Stimulated activated CD4-positive, alpha-beta T cell treated with anti-CD3 and anti-CD28 coated beads, Interleukin-15, amount 100 ng/mL, for 48 hours (primary cell): ENCODE measurements at regions not wholly inside any gene's neighbourhood (a gene's known extent, or its start where the extent isn't known, plus 50 kb on each side); places are given as distances from the start of the nearest gene placed in this dataset.
"Not testable (repeated sequence)": the region's sequence is repeated elsewhere in the genome, so short reads cannot be mapped to it uniquely, and the experiment has no call there.

ENCODE experiments used
- DNase-seq, 2 donors: peaks; one replicate each; pipeline ENCODE4 v3.0.0-alpha.2; 2020; ENCODE audit warnings: low read depth in 2 of 2

DNA sequence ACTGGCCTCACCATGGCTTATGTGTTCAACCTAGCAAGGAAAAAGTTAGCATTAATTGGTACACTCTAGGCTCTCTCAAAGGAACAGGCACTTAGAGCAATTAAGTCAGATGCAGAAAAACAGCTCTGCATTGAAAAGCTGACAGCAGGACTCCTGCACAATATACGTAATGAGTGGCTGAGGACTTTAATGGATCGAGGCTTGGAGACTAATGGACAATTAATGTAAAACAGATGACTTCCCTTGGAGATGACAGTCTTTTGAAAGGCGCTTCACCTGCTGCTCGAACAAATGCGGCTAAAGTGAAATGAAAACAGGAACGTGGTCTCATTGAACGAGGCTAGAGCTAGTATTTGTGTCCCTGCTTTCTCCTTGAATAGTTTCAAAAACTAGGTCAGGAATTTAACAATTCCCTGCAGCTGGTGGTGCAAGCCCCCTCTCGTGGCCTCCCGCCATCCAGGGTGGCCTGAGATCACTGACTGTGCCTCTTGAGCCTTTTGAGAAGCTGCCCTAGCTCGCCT lies 137.1 kb downstream of the ELOVL4 start:
- no peak for DNase-seq

DNA sequence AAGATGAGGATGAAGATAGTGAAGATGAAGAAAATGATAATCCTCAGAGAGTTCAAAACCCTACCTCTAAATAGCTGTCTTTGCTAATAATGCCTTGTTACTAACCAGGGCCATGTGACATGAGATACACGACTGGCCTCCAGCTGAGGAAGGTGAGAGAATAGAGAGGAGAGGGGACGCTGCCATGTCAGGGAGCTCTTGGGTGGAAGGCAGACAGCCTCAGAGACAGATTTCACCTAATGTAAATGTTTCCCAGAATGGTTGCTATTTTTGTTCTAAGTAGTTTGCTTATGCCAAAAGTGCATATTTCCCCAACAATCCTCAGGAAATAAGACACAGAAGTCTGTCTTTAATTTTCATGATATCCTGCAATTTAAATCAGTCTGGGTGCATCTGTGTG lies 138.4 kb downstream of the ELOVL4 start:
- no peak for DNase-seq

DNA sequence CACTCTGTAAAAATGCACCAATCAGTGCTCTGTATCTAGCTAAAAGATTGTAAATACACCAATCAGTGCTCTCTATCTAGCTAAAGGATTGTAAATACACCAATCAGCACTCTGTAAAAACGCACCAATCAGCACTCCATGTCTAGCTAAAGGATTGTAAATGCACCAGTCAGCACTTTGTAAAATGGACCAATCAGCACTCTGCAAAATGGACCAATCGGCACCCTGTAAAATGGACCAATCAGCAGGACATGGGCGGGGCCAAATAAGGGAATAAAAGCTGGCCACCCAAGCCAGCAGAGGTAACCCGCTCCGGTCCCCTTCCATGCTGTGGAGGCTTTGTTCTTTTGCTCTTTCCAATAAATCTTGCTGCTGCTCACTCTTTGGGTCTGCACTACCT lies 140.7 kb downstream of the ELOVL4 start:
- DNase-seq = not testable (repeated sequence)

DNA sequence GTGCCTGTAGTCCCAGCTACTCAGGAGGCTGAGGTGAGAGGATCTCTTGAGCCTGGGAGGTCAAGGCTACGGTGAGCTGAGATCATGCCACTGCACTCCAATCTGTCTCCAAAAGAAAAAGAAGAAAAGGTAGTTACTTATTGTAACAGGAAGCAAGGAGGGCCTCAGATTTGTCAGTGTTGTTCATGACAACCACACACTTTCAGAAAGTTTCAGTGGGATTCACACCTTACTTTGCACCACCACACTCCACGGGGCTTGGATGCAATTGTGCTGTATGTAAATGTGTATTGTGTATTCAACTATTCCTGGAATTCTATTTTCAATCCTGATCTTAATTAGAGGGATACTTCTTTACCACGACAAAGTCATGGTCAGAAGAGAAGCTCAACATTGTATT lies 142.6 kb downstream of the ELOVL4 start:
- no peak for DNase-seq

DNA sequence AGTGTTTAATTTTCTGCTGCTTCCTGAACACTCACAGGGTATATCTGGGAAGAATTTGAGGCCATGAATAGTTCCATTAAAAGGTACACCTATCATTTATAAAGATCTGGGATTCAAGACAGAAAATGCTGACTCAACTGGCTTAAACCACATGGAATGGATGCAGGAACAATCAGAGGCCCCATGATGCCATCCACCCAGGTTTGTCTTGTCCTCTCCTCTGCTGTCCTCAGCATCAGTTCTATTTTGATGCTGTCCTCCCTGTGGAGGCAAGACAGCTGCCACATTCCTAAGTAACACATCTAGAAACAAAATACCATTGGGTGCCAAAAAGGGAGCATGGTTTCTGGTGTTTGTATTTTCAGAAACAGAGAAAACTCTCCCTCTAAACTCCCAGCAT lies 143.4 kb downstream of the ELOVL4 start:
- no peak for DNase-seq

DNA sequence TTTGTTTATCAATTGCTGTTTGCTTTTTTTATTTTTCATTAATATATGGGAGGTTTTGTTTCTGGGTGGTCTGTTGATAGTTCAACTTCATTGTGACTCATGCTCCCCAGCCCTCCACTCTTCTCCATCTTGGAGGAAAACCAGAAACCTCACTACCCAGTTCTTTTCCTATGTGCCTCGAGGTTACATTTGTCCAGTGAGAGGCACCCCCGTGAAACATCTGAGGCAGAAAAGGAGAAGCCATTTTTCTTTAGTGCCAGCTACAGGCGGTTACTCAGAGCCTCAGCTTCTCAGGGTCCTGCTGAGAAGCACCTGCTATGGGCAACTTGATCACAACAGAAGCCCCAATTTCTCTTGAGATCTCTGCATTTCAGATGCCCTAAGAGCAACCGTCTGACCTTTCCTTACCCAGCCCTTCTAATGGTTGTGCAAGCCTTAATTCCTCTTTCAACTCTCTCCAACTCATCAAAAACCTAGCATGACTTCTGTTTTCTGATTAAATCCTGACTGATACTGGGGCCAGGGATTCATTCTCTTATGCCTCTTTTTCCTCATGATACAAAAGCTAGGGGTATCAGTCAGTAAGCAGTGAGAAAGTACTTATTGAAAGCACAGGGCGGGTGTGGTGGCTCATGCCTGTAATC lies 144.6 kb downstream of the ELOVL4 start:
- no peak for DNase-seq

DNA sequence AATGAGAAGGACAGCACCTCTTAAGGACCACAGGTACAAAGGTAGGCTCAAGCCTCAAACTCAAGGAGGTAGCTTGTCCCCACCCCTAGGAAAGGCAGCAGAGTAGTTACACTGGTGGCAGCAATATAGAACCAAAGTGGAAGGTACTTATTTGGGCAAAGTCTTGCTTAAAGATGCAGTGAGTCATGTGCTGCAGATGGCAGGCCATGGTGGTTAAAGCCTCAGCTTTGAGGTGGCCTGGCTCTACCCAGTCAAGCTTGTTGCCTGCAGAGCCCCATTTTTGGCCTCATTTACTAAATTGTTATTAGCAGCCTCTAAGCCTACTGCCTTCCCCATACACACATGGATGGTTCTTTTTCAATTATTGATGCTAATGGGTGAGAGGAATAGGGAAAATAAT lies 146.0 kb downstream of the ELOVL4 start:
- DNase-seq = no peak

DNA sequence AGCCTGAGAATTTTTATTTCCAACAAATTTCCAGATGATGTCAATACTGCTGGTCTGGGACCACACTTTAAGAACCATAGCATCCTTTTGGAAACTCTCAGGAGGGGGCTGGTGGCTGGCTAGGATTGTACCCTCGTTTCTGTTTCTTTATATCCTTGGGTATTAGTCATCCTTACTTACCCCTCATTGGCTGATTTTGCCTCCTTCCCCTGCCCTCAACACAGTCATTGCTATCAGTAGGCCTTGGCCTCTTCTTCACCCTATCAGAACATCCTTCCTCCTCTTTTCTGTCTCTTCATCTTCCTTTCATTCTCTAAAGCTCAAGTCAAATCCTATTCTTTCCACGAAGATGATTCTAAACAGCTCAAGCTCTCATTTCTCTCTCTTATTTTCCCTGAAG lies 148.5 kb downstream of the ELOVL4 start:
- no peak for DNase-seq

DNA sequence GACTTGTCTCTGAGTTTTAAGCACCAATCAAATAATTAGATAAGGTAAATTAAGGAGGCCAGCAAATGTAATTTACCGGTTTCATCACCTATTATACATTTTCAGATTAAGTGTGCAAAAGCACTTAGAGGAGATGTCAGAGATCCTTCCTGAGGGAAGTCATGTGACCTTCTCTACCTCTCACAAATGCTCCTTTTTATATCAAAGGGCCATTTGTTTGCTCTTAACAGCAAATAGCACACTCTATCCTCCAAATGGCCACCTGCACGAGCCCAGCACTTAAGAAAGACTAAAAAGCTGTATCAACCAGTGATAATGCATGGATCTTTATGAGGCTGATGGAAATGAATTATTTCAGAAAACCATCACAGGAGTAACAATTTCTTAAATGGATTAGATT lies 149.4 kb downstream of the ELOVL4 start:
- no peak for DNase-seq

DNA sequence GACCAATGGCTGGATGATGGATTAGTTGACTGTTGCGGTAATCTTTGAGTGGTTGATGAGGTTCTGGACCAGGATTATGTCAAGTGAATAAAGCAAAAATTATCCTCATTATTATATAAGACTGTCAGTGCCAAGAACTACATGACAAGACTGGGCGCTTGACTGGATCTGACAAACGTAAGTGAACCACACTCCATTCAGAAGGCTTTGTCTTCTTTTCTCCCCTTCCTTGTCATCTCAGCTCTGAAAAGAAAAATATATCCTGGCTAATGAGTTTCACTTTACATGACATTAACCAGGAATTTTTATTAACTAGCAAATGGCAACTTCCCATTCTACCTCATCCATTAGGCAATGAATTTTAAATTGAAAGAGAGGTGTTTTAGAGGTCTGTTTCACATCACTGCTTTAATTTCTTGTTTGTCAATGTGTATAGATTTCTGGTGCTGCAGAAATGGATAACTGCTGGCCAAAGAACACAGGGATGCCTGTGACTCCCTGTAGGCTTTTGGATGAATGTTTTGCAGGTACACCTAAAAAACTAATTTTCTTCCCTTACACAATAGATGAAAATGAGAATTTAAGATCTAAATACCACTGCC lies 150.1 kb downstream of the ELOVL4 start:
- no peak for DNase-seq

DNA sequence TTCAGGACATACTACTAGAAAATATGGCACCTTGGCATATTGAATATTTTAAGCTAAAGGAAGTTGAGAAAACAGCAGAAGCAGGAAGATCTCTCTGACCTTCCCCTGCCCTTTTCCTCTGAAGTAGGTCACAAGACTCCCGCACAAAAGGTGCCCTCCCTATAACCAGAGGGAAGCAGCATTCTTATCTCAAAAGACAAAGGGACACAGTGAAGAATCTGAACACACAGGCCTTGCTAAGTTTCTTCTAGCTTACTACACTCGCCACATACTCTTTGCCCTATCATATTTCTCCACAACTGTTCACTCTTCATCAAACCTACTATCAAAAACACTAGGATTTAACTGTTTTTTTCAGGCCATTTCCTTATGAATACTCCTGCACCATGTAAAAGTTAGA lies 151.2 kb downstream of the ELOVL4 start:
- no peak for DNase-seq

DNA sequence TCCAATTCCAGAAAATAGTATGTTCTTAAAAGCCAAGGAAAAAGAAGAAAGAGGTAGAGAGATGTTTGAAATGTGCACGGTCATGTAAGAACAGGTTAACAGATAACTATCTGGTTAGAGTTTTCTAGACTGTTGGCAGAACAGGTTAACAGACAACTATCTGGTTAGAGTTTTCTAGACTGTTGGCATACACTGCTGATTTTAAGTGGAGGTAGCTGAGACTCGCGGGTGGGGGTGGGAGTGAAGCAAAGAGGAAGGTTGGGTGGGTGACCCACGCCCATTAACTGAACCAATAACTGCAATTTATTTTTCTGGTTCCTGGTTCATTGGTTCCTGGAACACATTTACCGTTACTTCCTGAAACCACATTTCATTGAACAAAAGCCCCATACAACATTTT lies 157.5 kb downstream of the ELOVL4 start:
- no peak for DNase-seq

DNA sequence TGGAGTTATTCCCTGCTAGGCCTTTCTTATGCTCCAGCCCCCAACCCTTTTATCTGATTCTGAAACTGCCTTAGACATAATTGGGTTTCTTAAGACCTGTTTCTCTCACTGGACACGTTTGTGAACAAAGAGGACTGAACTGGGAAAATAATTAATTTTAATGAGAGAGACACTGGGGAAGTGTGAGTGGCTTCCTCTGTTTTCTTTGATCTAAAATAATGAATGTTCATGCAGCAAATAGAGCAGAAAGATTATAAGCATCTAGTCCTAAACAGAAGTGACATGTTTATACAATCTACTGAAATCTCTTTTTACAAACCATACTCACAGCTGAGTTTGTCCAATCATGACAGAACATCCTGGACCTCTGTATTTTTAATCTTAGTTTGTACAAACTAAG lies 157.6 kb downstream of the SH3BGRL2 start:
- no peak for DNase-seq

DNA sequence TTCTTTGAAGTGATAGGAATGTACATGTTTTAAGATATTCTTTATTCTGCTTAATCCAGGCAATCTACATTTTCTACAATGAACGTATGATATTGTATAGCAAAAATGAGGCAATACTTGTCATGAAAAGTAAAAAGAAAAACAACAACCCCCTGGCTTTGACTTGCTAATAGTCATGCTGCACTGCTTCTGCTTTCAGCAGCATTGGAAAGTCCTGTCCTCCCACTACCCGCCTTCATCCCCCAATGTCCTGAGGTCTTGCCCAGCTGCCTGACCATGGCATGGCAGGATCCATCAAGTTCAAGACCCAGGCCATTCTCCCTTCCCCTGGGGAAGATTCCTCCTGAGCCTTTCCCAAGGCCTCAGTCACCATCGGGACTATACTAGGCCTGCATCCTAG lies 156.5 kb downstream of the SH3BGRL2 start:
- DNase-seq = no peak

DNA sequence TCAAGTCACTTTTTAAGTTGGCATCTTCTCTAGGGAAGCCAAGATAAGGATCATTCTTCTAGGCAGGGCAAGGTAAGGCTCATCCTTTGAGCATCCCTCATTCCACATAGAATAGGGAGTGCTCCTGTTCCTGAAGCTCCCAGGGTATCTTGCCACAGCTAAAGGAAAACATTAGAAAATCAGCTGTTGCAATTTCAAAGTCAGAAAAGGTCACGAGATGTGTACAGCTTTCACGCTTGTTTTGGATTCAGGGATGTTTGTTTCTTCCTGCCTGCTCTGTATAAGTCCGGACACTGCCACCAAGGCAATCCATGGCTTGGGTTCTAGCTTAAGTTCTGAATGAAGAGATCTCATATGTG lies 153.2 kb downstream of the SH3BGRL2 start:
- no peak for DNase-seq

DNA sequence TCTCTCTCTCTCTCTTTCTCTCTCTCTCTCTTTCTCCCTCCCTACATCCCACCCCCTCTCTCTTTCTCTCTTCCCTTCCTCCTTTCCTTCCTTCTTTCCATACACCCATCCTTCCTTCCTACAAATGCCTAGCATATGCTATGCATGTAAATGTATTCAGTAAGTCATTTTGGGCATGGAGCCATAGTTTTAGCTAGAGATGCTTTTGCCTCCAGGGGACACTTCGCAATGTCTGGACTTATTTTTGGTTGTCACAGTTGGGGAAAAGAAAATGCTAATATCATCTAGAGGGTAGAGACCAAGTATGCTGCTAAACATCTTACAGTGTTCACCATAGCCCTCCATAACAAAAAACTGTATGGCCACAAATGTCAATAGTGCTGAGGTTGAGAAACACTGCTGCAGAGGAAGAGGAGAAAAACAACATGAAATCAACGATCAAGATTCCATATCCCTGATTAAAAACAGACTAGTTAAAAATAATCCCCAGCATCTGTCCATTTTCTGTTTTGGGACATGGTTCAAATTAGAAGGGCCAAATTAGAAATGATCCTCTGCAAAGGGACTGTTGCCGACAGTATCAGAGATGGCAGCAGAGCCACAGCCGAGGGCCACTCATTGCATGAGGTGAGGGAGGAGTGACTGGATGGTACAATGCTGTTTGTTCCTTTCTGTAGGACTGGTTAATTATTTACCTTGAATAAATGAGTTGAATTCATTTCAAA lies 152.7 kb downstream of the SH3BGRL2 start:
- no peak for DNase-seq

DNA sequence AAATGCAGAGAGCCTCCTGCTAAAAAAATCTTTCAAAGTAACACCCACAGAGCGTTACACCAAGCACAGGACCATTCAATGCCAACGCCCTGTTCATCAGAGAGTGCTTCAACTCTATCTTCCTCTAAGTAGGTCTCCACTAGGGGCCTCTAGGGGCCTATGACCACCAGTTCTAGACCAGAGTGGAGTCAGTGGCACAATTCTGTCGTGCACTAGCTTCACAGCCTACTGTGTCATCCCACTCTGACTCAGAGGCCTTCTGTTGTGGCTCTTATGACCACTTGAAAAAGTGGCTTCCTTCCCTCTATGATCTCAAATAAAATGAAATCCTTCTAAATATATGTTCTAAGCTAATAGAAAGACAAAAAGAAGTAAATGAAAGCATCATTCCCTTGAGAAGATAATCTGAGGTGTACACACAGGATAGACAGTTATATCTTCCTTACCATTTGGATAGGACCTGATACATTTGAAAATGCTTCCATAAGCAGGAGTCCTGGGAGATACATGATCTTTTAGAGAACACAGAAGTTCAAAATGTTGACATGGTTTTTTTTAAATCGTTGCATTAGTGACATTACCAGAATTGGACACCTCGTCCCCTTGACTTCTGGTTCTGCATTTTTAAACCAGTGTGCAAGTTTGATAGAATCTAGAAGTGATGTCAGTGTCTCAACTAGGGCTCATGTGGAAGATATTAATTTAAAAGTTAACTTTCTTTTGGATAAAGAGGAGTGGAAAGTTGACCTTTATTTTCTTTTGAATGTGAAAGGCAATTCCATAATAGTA lies 151.9 kb downstream of the SH3BGRL2 start:
- DNase-seq = no peak

DNA sequence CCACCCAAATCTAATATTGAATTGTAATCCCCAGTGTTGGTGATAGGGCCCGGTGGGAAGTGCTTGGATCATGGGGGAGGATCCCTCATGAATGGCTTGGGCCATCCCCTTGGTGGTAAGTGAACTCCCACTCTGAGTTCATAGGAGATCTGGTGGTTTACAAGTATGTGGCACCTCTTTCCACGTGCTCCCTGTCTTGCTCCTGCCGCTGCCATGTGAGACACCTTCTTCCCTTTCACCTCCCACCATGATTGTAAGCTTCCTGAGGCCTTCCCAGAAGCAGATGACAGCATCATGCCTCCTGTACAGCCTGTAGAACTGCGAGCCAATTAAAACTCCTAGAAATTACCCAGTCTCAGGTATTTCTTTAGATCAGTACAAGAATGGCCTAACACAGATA lies 150.8 kb downstream of the SH3BGRL2 start:
- DNase-seq = no peak

DNA sequence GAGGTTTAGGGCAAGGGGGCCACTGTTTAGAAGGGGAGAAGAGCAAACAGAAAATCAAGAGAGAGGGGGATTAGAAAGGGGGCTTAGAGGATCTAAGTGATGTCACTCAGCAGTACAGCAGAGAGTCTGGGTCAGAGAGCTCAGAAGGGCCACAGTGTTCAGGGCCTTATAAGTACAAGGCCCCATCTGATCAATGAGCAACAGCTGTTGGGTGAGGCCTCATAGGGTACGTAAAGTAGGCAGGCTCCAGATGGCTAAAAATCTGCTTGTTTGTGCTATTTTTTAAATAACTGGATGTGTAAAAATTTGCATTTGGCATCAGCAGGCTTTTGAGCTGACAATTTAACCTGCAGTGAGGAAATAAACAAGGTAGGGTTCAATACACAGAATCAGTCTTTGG lies 149.8 kb downstream of the SH3BGRL2 start:
- no peak for DNase-seq

DNA sequence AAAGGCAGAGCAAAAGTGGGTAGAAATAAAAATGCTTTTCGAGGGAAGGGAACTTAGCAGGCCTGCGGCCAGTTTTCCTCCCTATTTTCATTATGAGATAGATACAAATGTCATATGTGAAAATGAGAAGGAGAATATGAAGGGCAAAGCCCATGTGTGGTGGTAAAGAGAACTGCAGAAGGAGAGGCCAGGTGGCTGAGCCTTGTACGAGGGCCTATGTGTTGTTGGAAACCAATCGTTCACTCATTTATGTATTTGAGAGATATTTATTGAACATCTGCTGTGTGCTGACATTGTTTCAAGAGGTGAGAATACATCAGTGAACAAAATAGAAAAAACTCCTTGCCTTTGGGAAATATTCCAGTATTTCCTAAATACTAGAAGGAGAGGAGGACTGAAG lies 147.7 kb downstream of the SH3BGRL2 start:
- DNase-seq = no peak

DNA sequence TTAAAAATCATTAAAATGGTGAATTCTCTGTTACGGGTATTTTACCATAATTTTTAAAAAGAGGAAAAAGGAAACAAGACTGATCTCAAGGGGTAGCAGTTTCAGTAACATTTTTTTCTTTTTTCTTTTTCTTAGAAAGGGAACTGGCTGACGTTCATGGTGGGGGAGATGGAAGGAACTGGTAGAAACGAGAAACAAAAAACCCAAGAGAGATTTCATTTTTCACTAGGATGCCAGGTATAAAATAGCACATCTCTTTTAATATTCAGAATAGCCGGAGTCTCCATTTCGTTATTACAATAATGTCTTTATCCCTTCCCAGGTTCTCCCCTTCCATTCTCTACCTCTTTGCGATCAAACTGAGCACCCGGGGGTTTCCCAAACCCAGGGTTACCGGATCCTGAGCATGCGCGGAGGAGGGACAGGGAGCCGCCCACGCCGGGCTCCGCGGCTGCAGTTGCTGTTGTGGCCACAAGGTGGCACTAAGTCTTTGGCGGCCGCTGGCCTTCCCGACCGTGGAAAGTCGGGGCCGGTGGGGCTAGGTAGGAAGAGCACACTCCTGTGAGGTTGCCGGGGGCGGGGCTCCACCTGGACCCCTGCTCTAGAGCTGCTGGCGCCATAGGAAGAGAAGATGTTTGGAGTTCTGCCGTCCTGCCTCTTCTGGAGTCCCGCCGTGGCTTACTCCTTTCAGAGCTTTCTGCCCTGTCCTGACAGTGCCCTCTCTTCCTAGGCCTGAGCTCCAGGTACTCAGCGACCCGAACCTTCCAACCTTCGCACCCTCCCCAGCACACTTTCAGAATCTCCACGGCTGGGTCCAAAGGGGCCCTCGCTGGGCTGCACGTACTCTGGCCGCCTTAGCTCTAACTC lies 146.8 kb downstream of the SH3BGRL2 start:
- DNase-seq = peak; percentile 74 to 85
